Activated B cell treated with CpG ODN at 0.5 μM for 24 hours (primary cell): ENCODE measurements at regions not wholly inside any gene's neighbourhood (a gene's known extent, or its start where the extent isn't known, plus 50 kb on each side); places are given as distances from the start of the nearest gene placed in this dataset.

Source experiments
- ATAC-seq: fragments of 200-7000 bp; cut with Tn5 transposase; one replicate; pipeline ENCODE4 v1.10.0; 2021; ENCODE audit warnings: low read depth, mild to moderate bottlenecking, moderate library complexity
- CTCF ChIA-PET: fragments of 350-600 bp; sonication (Branson Sonifier 250); formaldehyde crosslinking; loops from one replicate; lab custom pipeline; 2021; ENCODE audit warnings: antibody characterized with exemption; lab: Charles Lee
- POLR2A ChIA-PET: fragments of 350-600 bp; sonication (Branson Sonifier 250); formaldehyde crosslinking; loops from one replicate; lab custom pipeline; 2021; ENCODE audit warnings: antibody characterized with exemption; lab: Charles Lee
- DNase-seq: peaks from one replicate; pipeline ENCODE4 v3.0.0; 2022
- H3K27ac Mint-ChIP-seq: one replicate; pipeline ENCODE4 v1.8.0; 2020; ENCODE audit warnings: mixed read lengths
- H3K27me3 Mint-ChIP-seq: one replicate; pipeline ENCODE4 v1.8.0; 2021; ENCODE audit warnings: mixed read lengths
- H3K36me3 Mint-ChIP-seq: one replicate; pipeline ENCODE4 v1.8.0; 2021; ENCODE audit warnings: low read depth, mixed read lengths
- H3K4me1 Mint-ChIP-seq: one replicate; pipeline ENCODE4 v1.8.0; 2021; ENCODE audit warnings: mixed read lengths
- H3K4me3 Mint-ChIP-seq: one replicate; pipeline ENCODE4 v1.8.0; 2020; ENCODE audit warnings: mild to moderate bottlenecking, mixed read lengths
- H3K9me3 Mint-ChIP-seq: one replicate; pipeline ENCODE4 v1.8.0; 2020; ENCODE audit warnings: mixed read lengths
- intact Hi-C: fragments of 100-400 bp; cut with micrococcal nuclease; formaldehyde crosslinking; loops from one replicate; pipeline ENCODE4 v1.15.1; 2024
- TF ChIP-seq, protein P1 (sequence below): fragments of 200-600 bp; IDR thresholded peaks from one replicate; pipeline ENCODE4 v1.8.0; 2022; ENCODE audit warnings: antibody characterized with exemption, mild to moderate bottlenecking

DNA sequence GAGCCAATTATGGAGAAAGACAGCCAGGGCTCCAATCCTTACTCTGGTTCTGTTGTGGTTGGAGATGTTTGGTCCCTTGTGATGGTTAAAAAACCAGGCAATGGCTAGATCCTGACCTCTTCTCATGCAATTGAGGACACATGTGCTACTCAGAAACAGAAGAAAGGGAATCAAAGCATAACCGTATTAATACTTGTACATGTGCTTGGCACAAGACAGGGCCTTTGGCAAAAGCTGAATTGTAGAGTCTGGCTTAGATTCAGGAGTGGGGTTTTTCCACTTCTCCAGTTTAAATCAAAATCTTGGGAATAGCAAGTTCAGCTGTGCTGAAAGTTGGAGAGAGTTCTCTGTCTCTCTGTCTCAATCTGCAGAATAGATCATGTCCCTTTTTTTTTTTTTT is 80.1 kb upstream of the E2F8 start:
- no peaks in the 10 kb centered on the region for H3K4me1 Mint-ChIP-seq
- DNase-seq (no peak), ATAC-seq (no peak)
- TF ChIP-seq, protein P1, sequence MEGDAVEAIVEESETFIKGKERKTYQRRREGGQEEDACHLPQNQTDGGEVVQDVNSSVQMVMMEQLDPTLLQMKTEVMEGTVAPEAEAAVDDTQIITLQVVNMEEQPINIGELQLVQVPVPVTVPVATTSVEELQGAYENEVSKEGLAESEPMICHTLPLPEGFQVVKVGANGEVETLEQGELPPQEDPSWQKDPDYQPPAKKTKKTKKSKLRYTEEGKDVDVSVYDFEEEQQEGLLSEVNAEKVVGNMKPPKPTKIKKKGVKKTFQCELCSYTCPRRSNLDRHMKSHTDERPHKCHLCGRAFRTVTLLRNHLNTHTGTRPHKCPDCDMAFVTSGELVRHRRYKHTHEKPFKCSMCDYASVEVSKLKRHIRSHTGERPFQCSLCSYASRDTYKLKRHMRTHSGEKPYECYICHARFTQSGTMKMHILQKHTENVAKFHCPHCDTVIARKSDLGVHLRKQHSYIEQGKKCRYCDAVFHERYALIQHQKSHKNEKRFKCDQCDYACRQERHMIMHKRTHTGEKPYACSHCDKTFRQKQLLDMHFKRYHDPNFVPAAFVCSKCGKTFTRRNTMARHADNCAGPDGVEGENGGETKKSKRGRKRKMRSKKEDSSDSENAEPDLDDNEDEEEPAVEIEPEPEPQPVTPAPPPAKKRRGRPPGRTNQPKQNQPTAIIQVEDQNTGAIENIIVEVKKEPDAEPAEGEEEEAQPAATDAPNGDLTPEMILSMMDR, result no peak
- ChIA-PET POLR2A (no interaction called here), CTCF (no interaction called here)
- H3K27ac Mint-ChIP-seq, result no peak overlapping the region
- intact Hi-C loops, result loop anchor here (10.0 kb wide), 1 partner anchor 246 kb away; no protein-coding TSS in a partner anchor
- no peak overlapping the region for H3K4me3 Mint-ChIP-seq
- H3K27me3 Mint-ChIP-seq, result peaks cover 12% of the 10 kb centered on the region
- H3K36me3 Mint-ChIP-seq, result no peaks in the 10 kb centered on the region
- H3K9me3 Mint-ChIP-seq, result no peaks in the 10 kb centered on the region

DNA sequence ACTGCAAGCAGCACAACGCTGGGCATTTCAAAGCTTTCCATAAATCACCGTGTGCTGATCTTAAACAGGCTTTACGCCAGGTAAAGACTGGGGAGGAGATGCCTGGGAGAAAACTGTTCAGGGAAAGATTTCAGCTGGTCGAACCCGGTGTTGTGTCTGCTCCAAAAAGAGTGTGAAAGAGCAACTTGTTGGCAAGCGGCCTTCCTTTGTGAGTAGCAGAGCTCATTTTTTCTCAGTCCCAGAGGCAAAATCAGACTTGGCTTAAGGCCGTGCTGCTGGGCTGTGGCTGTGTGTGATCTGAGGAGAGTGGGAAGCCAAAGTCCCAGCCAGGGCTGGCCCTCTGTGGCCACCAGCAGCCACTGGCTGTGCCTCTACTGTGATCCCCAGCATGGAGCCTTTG is 75.7 kb upstream of the E2F8 start:
- no peak overlapping the region for H3K4me3 Mint-ChIP-seq
- DNase-seq (no peak), ATAC-seq (no peak)
- H3K36me3 Mint-ChIP-seq, result no peaks in the 10 kb centered on the region
- no peak overlapping the region for H3K27ac Mint-ChIP-seq
- H3K27me3 Mint-ChIP-seq, result peaks cover 4% of the 10 kb centered on the region
- peaks cover 4% of the 10 kb centered on the region for H3K4me1 Mint-ChIP-seq
- intact Hi-C loops, result no loop called here
- H3K9me3 Mint-ChIP-seq, result no peaks in the 10 kb centered on the region
- TF ChIP-seq, protein P1, result no peak
- CTCF ChIA-PET, result no interaction called here
- POLR2A ChIA-PET, result no interaction called here

DNA sequence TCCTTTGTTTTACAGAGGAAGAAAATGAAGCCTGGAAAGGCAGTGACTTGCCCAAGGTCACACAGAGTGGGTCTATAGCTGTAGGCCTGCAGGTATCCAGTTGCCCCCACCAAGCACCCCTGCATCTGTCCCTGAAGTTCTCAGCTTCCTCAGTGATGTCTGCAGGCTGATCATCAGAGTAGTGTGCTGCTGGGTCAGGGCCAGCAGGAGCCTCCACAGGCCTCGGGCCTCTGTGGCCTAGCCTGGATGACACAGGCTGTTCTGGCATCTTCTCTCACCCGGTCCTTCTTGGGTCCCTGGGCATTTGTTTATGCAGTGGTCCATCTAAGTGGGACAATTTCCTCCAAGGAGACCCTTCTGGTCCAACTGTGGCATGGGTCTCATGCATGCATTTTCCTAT is 74.8 kb upstream of the E2F8 start:
- Mint-ChIP-seq H3K27ac (no peak overlapping the region), H3K4me1 (peaks cover 6% of the 10 kb centered on the region), H3K9me3 (no peaks in the 10 kb centered on the region), H3K4me3 (no peak overlapping the region), H3K27me3 (peaks cover 4% of the 10 kb centered on the region), H3K36me3 (no peaks in the 10 kb centered on the region)
- CTCF ChIA-PET, result no interaction called here
- intact Hi-C loops, result no loop called here
- no peak for ATAC-seq
- TF ChIP-seq, protein P1, result no peak
- DNase-seq, result no peak
- POLR2A ChIA-PET, result no interaction called here

DNA sequence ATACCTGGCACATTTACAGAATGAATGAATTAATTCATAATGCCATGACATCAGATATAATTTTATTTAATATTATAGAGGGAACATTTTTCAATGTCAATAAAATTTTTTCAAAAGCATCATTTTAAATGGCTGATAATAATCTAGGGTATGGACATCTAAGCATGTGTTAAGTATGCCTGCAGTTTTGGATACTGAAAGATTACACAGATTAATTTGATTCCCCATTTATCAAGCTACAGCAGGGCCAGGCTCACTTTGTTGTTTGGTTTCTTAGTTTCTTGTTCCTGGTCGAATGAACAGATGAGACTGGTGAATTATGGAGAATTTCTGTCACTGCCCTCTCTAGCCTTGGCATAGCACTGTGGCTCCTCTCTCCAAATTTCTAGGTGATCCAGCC is 72.4 kb upstream of the E2F8 start:
- H3K36me3 Mint-ChIP-seq, result no peaks in the 10 kb centered on the region
- POLR2A ChIA-PET, result no interaction called here
- intact Hi-C loops, result no loop called here
- H3K27me3 Mint-ChIP-seq, result no peaks in the 10 kb centered on the region
- H3K4me3 Mint-ChIP-seq, result no peak overlapping the region
- peaks cover 6% of the 10 kb centered on the region for H3K4me1 Mint-ChIP-seq
- H3K27ac Mint-ChIP-seq, result no peak overlapping the region
- DNase-seq (no peak), ATAC-seq (no peak)
- no peaks in the 10 kb centered on the region for H3K9me3 Mint-ChIP-seq
- CTCF ChIA-PET, result no interaction called here
- TF ChIP-seq, protein P1, result no peak

DNA sequence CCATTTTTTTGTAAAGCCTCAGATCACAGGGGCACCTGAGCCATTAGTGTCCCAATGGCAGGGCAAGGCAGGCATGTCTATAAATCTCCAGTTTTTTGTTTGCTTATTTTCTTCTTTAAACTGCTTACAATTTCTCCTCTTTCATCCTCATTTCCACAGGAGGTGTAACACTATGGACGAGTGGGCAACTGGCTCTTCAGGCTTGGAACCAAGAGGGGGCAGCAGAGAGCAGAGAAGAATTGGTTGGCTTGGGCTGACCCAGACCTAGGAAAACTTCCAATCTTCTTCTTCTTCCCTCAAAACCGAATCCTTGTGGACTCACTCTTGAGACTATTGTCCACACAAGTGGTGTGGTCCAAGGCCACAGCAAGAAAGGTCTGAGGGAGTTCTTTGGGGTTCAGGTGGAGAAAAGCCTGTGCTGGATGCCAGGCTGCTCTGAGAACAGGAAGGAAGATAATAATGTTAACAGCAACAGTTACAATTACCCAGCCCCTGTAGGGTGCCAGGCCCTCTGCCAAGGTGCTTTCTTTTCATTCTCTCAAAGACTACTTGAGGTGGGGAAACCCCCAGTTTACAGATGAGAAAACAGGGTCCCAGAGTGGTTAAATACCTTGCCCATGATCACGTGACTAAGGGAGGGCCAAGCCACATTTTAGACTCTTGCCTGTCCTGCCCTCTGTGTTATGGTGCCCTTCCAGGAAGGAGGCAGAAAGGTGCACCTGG is 70.7 kb upstream of the E2F8 start:
- H3K27ac Mint-ChIP-seq, result no peak overlapping the region
- intact Hi-C loops, result loop anchor here (1.0 kb wide), 1 partner anchor 242 kb away; no protein-coding TSS in a partner anchor
- POLR2A ChIA-PET, result no interaction called here
- peak; percentile 34 for ATAC-seq
- no peaks in the 10 kb centered on the region for H3K36me3 Mint-ChIP-seq
- DNase-seq, result no peak
- TF ChIP-seq, protein P1, result no peak
- no peak overlapping the region for H3K4me3 Mint-ChIP-seq
- H3K4me1 Mint-ChIP-seq, result peaks cover 6% of the 10 kb centered on the region
- H3K27me3 Mint-ChIP-seq, result no peaks in the 10 kb centered on the region
- H3K9me3 Mint-ChIP-seq, result no peaks in the 10 kb centered on the region
- CTCF ChIA-PET, result no interaction called here
